DND-41 (cell line): ENCODE measurements at regions not wholly inside any gene's neighbourhood (a gene's known extent, or its start where the extent isn't known, plus 50 kb on each side); places are given as distances from the start of the nearest gene placed in this dataset.

Experiments used
- EZH2 ChIP-seq: IDR thresholded peaks from 3 replicates; pipeline ENCODE4 v1.6.1; 2012; ENCODE audit warnings: borderline replicate concordance, low read depth, mild to moderate bottlenecking, moderate library complexity, low read length, inconsistent platforms; ENCODE audit not compliant: severe bottlenecking
- TF ChIP-seq, protein P1 (sequence below): IDR thresholded peaks from 2 replicates; pipeline ENCODE4 v1.5.1; 2012; ENCODE audit warnings: borderline replicate concordance, low read length, moderate library complexity, mild to moderate bottlenecking; ENCODE audit not compliant: poor library complexity, severe bottlenecking; ENCODE audit errors: extremely low read depth

DNA sequence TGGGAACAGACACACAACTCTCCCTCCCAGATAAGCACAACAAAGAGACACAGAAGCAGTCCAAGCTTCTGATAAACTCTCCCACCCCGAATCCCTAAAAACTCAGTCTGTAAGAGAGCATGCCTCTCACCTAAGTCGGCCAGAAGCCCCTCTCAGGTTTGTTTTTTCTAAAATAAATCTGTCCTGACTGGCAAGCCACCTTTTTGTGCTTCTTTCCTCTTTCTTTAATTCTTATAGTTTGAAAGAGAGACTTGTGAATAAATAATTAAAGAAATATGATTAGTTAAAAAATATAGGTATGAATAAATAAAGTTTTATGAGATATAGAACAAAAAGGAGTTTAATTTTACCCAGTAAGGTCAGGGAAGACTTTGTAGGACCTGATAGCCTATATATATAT, 329.0 kb upstream of the SLCO3A1 start:
- TF ChIP-seq, protein P1, sequence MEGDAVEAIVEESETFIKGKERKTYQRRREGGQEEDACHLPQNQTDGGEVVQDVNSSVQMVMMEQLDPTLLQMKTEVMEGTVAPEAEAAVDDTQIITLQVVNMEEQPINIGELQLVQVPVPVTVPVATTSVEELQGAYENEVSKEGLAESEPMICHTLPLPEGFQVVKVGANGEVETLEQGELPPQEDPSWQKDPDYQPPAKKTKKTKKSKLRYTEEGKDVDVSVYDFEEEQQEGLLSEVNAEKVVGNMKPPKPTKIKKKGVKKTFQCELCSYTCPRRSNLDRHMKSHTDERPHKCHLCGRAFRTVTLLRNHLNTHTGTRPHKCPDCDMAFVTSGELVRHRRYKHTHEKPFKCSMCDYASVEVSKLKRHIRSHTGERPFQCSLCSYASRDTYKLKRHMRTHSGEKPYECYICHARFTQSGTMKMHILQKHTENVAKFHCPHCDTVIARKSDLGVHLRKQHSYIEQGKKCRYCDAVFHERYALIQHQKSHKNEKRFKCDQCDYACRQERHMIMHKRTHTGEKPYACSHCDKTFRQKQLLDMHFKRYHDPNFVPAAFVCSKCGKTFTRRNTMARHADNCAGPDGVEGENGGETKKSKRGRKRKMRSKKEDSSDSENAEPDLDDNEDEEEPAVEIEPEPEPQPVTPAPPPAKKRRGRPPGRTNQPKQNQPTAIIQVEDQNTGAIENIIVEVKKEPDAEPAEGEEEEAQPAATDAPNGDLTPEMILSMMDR, result no peak
- TF ChIP-seq EZH2, result no peak
